Spinal cord (tissue), 9 donors: ENCODE measurements at regions not wholly inside any gene's neighbourhood (a gene's known extent, or its start where the extent isn't known, plus 50 kb on each side); places are given as distances from the start of the nearest gene placed in this dataset.
A peak's percentile ranks its signal among the peaks of the same experiment; 100 is the strongest.

Experiments used
- DNase-seq, 6 donors: peaks; one replicate each; pipeline versions ENCODE4 v3.0.0 to v3.0.0-alpha.2; 2013 to 2015; ENCODE audit warnings: low spot score in 6 of 6, low read depth in 4 of 6
- H3K27ac ChIP-seq: one replicate; pipeline ENCODE4 v1.5.1; 2013; ENCODE audit warnings: low read depth, low read length, control low read depth
- H3K27me3 ChIP-seq: one replicate; pipeline ENCODE4 v1.6.1; 2013; ENCODE audit warnings: low read length; ENCODE audit not compliant: control insufficient read depth, insufficient read depth
- H3K36me3 ChIP-seq: one replicate; pipeline ENCODE4 v1.6.1; 2013; ENCODE audit warnings: low read length; ENCODE audit not compliant: control insufficient read depth, insufficient read depth
- H3K4me1 ChIP-seq: one replicate; pipeline ENCODE4 v1.6.1; 2013; ENCODE audit warnings: low read length; ENCODE audit not compliant: control insufficient read depth, insufficient read depth
- H3K4me3 ChIP-seq: one replicate; pipeline ENCODE4 v1.5.1; 2013; ENCODE audit warnings: low read depth, low read length, control low read depth
- H3K9me3 ChIP-seq: one replicate; pipeline ENCODE4 v1.6.1; 2013; ENCODE audit warnings: low read length; ENCODE audit not compliant: control insufficient read depth, insufficient read depth
- WGBS: methylation state at CpG from one replicate; pipeline ENCODE4 v1.1.5; 2013; ENCODE audit warnings: missing lambda C conversion rate; ENCODE audit not compliant: insufficient coverage; 5-methylcytosine and 5-hydroxymethylcytosine counted together
- donor health status: healthy.

GRCh38 chr10:104505521-104506042 lies 135.5 kb upstream of the SORCS3 start:
- Histone ChIP-seq H3K36me3 (no peaks in the 10 kb centered on the region), H3K27me3 (no peaks in the 10 kb centered on the region), H3K9me3 (no peaks in the 10 kb centered on the region), H3K27ac (no peak overlapping the region), H3K4me1 (peaks cover 10% of the 10 kb centered on the region), H3K4me3 (no peak overlapping the region)
- no peak for DNase-seq
- no CpG with 5 or more reads among the region's 3 CpGs for WGBS

GRCh38 chr10:104509981-104510380 lies 131.1 kb upstream of the SORCS3 start:
- no peaks in the 10 kb centered on the region for H3K36me3 ChIP-seq
- peak in 1 of 6 donors; percentile 83 for DNase-seq
- no peak overlapping the region for H3K27ac ChIP-seq
- no peak overlapping the region for H3K4me3 ChIP-seq
- no peaks in the 10 kb centered on the region for H3K27me3 ChIP-seq
- 48% methylated on average over 2 of the region's 3 CpGs for WGBS
- H3K4me1 ChIP-seq, result peaks cover 3% of the 10 kb centered on the region
- H3K9me3 ChIP-seq, result no peaks in the 10 kb centered on the region

GRCh38 chr10:104510644-104511043 lies 130.4 kb upstream of the SORCS3 start:
- Histone ChIP-seq H3K27me3 (no peaks in the 10 kb centered on the region), H3K4me3 (no peak overlapping the region), H3K9me3 (no peaks in the 10 kb centered on the region), H3K36me3 (no peaks in the 10 kb centered on the region), H3K27ac (no peak overlapping the region), H3K4me1 (peaks cover 6% of the 10 kb centered on the region)
- WGBS, result no CpG with 5 or more reads among the region's 2 CpGs
- DNase-seq, result no peak

- 60% methylated on average over 1 of the region's 8 CpGs for WGBS
- Histone ChIP-seq H3K27me3 (no peaks in the 10 kb centered on the region), H3K9me3 (no peaks in the 10 kb centered on the region), H3K4me3 (no peak overlapping the region), H3K36me3 (no peaks in the 10 kb centered on the region), H3K27ac (no peak overlapping the region), H3K4me1 (peaks cover 6% of the 10 kb centered on the region)
- DNase-seq, result peak in 2 of 6 donors; percentile 29 to 56
These were observed 128.3 kb upstream of the SORCS3 start for GRCh38 chr10:104512800-104513199.

- Histone ChIP-seq H3K9me3 (no peaks in the 10 kb centered on the region), H3K36me3 (no peaks in the 10 kb centered on the region), H3K27ac (no peak overlapping the region), H3K4me1 (peaks cover 6% of the 10 kb centered on the region), H3K27me3 (no peaks in the 10 kb centered on the region), H3K4me3 (no peak overlapping the region)
- 44% methylated on average over 2 of the region's 2 CpGs for WGBS
- no peak for DNase-seq
These were observed 125.4 kb upstream of the SORCS3 start for GRCh38 chr10:104515678-104516199.

- H3K27me3 ChIP-seq, result no peaks in the 10 kb centered on the region
- H3K9me3 ChIP-seq, result no peaks in the 10 kb centered on the region
- peaks cover 13% of the 10 kb centered on the region for H3K4me1 ChIP-seq
- no peak overlapping the region for H3K27ac ChIP-seq
- H3K4me3 ChIP-seq, result no peak overlapping the region
- DNase-seq, result no peak
- no peaks in the 10 kb centered on the region for H3K36me3 ChIP-seq
- no CpG with 5 or more reads among the region's 2 CpGs for WGBS
These were observed 124.1 kb upstream of the SORCS3 start for GRCh38 chr10:104516986-104517385.

GRCh38 chr10:104517946-104518345 lies 123.1 kb upstream of the SORCS3 start:
- no peak overlapping the region for H3K27ac ChIP-seq
- H3K4me1 ChIP-seq, result peaks cover 18% of the 10 kb centered on the region
- no peak overlapping the region for H3K4me3 ChIP-seq
- H3K36me3 ChIP-seq, result no peaks in the 10 kb centered on the region
- no peaks in the 10 kb centered on the region for H3K9me3 ChIP-seq
- DNase-seq, result no peak
- WGBS, result 33% methylated on average over 1 of the region's 4 CpGs
- H3K27me3 ChIP-seq, result no peaks in the 10 kb centered on the region

- no peaks in the 10 kb centered on the region for H3K27me3 ChIP-seq
- WGBS, result 86% methylated on average over 5 of the region's 6 CpGs
These were observed 122.2 kb upstream of the SORCS3 start for GRCh38 chr10:104518891-104519290.

GRCh38 chr10:104520653-104521052 lies 120.4 kb upstream of the SORCS3 start:
- no peaks in the 10 kb centered on the region for H3K36me3 ChIP-seq
- H3K27ac ChIP-seq, result no peak overlapping the region
- DNase-seq, result no peak
- H3K9me3 ChIP-seq, result no peaks in the 10 kb centered on the region
- 89% methylated on average over 9 of the region's 11 CpGs for WGBS
- H3K27me3 ChIP-seq, result no peaks in the 10 kb centered on the region
- no peak overlapping the region for H3K4me3 ChIP-seq
- peaks cover 15% of the 10 kb centered on the region for H3K4me1 ChIP-seq

More at GRCh38 chr10:104518891-104519290, 122.2 kb upstream of the SORCS3 start:
- Histone ChIP-seq H3K36me3 (no peaks in the 10 kb centered on the region), H3K27ac (no peak overlapping the region), H3K9me3 (no peaks in the 10 kb centered on the region), H3K4me1 (peaks cover 18% of the 10 kb centered on the region), H3K4me3 (no peak overlapping the region)
- DNase-seq, result no peak

GRCh38 chr10:104521901-104522694 lies 119.0 kb upstream of the SORCS3 start:
- no peaks in the 10 kb centered on the region for H3K27me3 ChIP-seq
- H3K36me3 ChIP-seq, result no peaks in the 10 kb centered on the region
- H3K9me3 ChIP-seq, result no peaks in the 10 kb centered on the region
- H3K4me3 ChIP-seq, result no peak overlapping the region
- DNase-seq, result peak; percentile 52 to 93 (median 73)
- peaks cover 15% of the 10 kb centered on the region for H3K4me1 ChIP-seq
- 17% methylated on average over 2 of the region's 9 CpGs for WGBS
- peak overlapping the region; percentile 80 for H3K27ac ChIP-seq
